NT2/D1 (cell line): ENCODE measurements at regions not wholly inside any gene's neighbourhood (a gene's known extent, or its start where the extent isn't known, plus 50 kb on each side); places are given as distances from the start of the nearest gene placed in this dataset.

Experiments used
- SUZ12 ChIP-seq: IDR thresholded peaks from 2 replicates; pipeline ENCODE4 v1.6.1; 2011; ENCODE audit not compliant: insufficient read length, insufficient read depth; ENCODE audit errors: extremely low read depth
- YY1 ChIP-seq: IDR thresholded peaks from 2 replicates; pipeline ENCODE4 v1.6.1; 2011; ENCODE audit not compliant: insufficient read length, insufficient read depth
- ZNF274 ChIP-seq: IDR thresholded peaks from 2 replicates; pipeline ENCODE4 v1.6.1; 2011; ENCODE audit warnings: mild to moderate bottlenecking, low read depth, low read length

DNA sequence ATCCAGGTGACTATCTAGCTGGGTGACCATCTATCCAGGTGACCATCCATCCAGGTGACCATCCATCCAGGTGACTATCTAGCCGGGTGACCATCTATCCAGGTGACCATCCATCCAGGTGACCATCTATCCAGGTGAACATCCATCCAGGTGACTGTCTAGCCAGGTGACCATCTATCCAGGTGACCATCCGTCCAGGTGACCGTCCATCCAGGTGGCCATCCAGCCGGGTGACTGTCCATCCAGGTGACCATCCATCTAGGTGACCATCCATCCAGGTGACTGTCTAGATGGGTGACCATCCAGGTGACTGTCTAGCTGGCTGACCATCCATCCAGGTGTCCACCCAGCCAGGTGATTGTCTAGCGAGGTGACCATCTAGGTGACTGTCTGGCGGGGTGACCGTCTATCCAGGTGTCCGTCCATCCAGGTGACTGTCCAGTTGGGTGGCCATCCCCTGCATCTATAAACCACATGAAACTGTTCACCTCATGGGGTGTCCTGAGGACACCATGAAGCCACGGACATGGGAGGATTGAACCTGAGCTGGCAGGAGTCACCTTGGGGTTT lies 305.3 kb downstream of the NDUFA10 start:
- TF ChIP-seq ZNF274: no peak
- TF ChIP-seq YY1: no peak
- no peak for TF ChIP-seq SUZ12
